ENCODE measurements at regions not wholly inside any gene's neighbourhood (a gene's known extent, or its start where the extent isn't known, plus 50 kb on each side); places are given as distances from the start of the nearest gene placed in this dataset.

DNA sequence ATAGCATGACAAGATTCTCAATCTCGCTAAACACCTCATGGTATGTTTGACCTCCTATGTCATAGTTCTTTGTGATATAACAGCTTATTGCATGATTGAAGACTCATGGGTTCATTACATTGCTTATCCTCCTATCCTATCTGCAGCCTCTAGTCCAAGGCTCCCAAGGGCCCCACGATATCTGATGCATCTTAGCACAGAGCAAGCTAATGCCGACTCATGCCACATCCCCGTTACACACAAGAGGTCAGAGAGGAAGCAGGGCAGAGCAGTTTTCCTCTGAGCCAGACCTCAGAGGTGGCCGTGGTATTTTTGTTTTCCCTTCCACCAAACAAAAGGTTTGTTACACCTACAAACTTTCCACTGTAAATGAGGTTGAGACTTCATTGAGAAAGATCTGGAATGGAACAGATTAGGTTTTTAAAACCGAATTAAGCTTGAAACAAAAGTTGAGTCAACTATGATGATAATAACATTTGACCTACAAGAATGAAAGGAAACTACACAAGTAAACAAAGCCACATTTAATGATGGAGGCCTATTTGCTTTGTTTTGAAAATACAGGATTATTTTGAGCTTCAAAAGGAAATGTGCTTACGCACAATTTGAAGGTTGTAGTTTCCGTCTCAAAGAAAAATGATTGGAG lies 133.9 kb upstream of the MYLIP start:
- TF ChIP-seq POLR2A (IDR thresholded peaks at IDR 0.05; ENCODE audit: low read length) (no peak), GATA1 (IDR thresholded peaks at IDR 0.05; ENCODE audit: low read depth, low read length) (no peak)
